GM12891 (cell line): ENCODE measurements at regions not wholly inside any gene's neighbourhood (a gene's known extent, or its start where the extent isn't known, plus 50 kb on each side); places are given as distances from the start of the nearest gene placed in this dataset.

Experiments used
- DNase-seq: peaks from one replicate; pipeline ENCODE4 v3.0.0; 2011; ENCODE audit warnings: low spot score; ENCODE audit not compliant: insufficient read length
- FAIRE-seq: peaks from 2 replicates; lab custom pipeline; 2011; peaks lifted over from hg19 to GRCh38; lab: Jason Lieb, UNC
- PAX5 ChIP-seq: IDR thresholded peaks from 2 replicates; pipeline ENCODE4 v1.6.1; 2011; ENCODE audit warnings: low read length, moderate library complexity, mild to moderate bottlenecking; ENCODE audit not compliant: insufficient read depth, severe bottlenecking
- POLR2A ChIP-seq: IDR thresholded peaks from 2 replicates; pipeline ENCODE4 v1.6.1; 2011; ENCODE audit warnings: low read depth, low read length, control low read depth
- POLR2AphosphoS5 ChIP-seq: IDR thresholded peaks from 2 replicates; pipeline ENCODE4 v1.6.1; 2011; ENCODE audit warnings: low read depth, low read length, control low read depth
- POU2F2 ChIP-seq: IDR thresholded peaks from 2 replicates; pipeline ENCODE4 v1.6.1; 2011; ENCODE audit warnings: low read depth, mild to moderate bottlenecking, control low read depth, low read length, moderate library complexity
- SPI1 ChIP-seq: IDR thresholded peaks from 2 replicates; pipeline ENCODE4 v1.6.1; 2011; ENCODE audit warnings: low read depth, low read length, control low read depth
- TAF1 ChIP-seq: IDR thresholded peaks from 2 replicates; pipeline ENCODE4 v1.6.1; 2011; ENCODE audit warnings: low read depth, low read length, control low read depth

GRCh38 chr9:91119142-91119541 lies 242.6 kb downstream of the AUH start:
- no peak for DNase-seq
- no peak for FAIRE-seq
- TF ChIP-seq PAX5, result no peak
- TF ChIP-seq POLR2A, result no peak

GRCh38 chr9:91119679-91120078 lies 242.0 kb downstream of the AUH start:
- no peak for TF ChIP-seq POU2F2
- no peak for TF ChIP-seq SPI1
- TF ChIP-seq POLR2AphosphoS5, result no peak
- TF ChIP-seq TAF1, result no peak
- no peak for TF ChIP-seq POLR2A
- no peak for TF ChIP-seq PAX5
- DNase-seq (no peak), FAIRE-seq (no peak)

GRCh38 chr9:91120200-91120599 lies 241.5 kb downstream of the AUH start:
- no peak for TF ChIP-seq PAX5
- TF ChIP-seq POLR2AphosphoS5, result no peak
- TF ChIP-seq POU2F2, result no peak
- TF ChIP-seq SPI1, result no peak
- no peak for TF ChIP-seq POLR2A
- FAIRE-seq (no peak), DNase-seq (no peak)

- FAIRE-seq (no peak), DNase-seq (no peak)
- TF ChIP-seq POLR2A (no peak), SPI1 (no peak), POLR2AphosphoS5 (no peak), POU2F2 (no peak), PAX5 (no peak), TAF1 (no peak)
Measured at GRCh38 chr9:91122755-91123154, 239.0 kb downstream of the AUH start.

GRCh38 chr9:91126761-91127445 lies 234.8 kb downstream of the AUH start:
- DNase-seq (no peak), FAIRE-seq (no peak)
- TF ChIP-seq POLR2AphosphoS5 (no peak), POU2F2 (no peak), SPI1 (no peak), TAF1 (no peak), POLR2A (no peak), PAX5 (no peak)

- FAIRE-seq, result no peak
- TF ChIP-seq POU2F2 (no peak), SPI1 (no peak), PAX5 (no peak), POLR2A (no peak), TAF1 (no peak)
- DNase-seq, result no peak
Measured at GRCh38 chr9:91127653-91128052, 234.1 kb downstream of the AUH start.

GRCh38 chr9:91130796-91131318 lies 230.9 kb downstream of the AUH start:
- no peak for FAIRE-seq
- no peak for DNase-seq
- TF ChIP-seq TAF1, result no peak
- no peak for TF ChIP-seq POLR2A
- TF ChIP-seq POLR2AphosphoS5, result no peak
- no peak for TF ChIP-seq POU2F2
- TF ChIP-seq PAX5, result no peak
- TF ChIP-seq SPI1, result no peak

GRCh38 chr9:91131433-91131839 lies 230.3 kb downstream of the AUH start:
- DNase-seq, result no peak
- FAIRE-seq, result no peak
- peak; percentile 89 for TF ChIP-seq POU2F2
- no peak for TF ChIP-seq TAF1

- FAIRE-seq, result no peak
Measured at GRCh38 chr9:91132576-91133073, 229.1 kb downstream of the AUH start.

GRCh38 chr9:91134608-91135007 lies 227.1 kb downstream of the AUH start:
- FAIRE-seq, result no peak
- TF ChIP-seq PAX5 (no peak), POLR2AphosphoS5 (no peak), TAF1 (no peak), POU2F2 (no peak)
- no peak for DNase-seq

More at GRCh38 chr9:91132576-91133073, 229.1 kb downstream of the AUH start:
- no peak for TF ChIP-seq SPI1
- no peak for TF ChIP-seq POU2F2
- no peak for TF ChIP-seq POLR2A
- no peak for TF ChIP-seq PAX5
- TF ChIP-seq TAF1, result no peak
- no peak for TF ChIP-seq POLR2AphosphoS5
- DNase-seq, result no peak

- DNase-seq (no peak), FAIRE-seq (no peak)
- TF ChIP-seq SPI1 (no peak), POU2F2 (no peak), TAF1 (no peak), POLR2AphosphoS5 (no peak), PAX5 (no peak), POLR2A (no peak)
Measured at GRCh38 chr9:91137391-91137790, 224.3 kb downstream of the AUH start.
